GM12875 (cell line): ENCODE measurements at regions not wholly inside any gene's neighbourhood (a gene's known extent, or its start where the extent isn't known, plus 50 kb on each side); places are given as distances from the start of the nearest gene placed in this dataset.

ENCODE experiments used
- H3K4me3 ChIP-seq: one replicate; pipeline ENCODE4 v1.5.1; 2011; ENCODE audit warnings: low read depth, low read length, control low read depth
- TF ChIP-seq, protein P1 (sequence below): IDR thresholded peaks from 2 replicates; pipeline ENCODE4 v1.5.1; 2011; ENCODE audit warnings: low read depth, mild to moderate bottlenecking, control low read depth, inconsistent platforms, low read length, moderate library complexity, borderline replicate concordance; ENCODE audit not compliant: insufficient read depth

DNA sequence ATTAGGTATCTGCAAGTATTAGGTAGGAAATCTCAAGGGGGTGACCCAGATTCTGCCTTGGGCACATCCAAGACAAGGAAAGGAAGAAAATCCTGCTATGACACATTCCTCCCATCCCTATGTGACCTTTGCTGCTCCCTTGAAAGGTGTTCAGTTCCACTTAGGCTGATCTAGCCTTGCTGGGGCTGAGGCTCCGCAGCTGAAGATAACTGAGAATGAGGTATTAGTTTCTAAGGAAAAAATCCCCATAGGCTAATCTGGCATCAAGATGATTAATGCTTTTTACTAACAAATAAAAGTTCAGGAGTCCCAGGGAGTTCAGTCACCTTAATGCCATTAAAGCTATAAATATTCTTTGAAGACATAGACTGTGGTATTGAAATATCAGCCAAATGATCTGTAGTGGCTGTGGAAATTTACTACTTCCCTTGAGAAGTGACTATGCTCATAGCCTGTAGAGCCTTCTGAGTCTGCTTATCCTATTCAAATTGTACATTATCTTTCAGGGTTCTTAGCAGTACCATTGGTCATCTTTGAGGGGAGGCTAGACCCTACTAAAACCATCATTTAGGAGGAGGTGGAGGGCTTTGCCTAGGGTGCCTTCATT is 239.9 kb upstream of the RAG2 start:
- TF ChIP-seq, protein P1, sequence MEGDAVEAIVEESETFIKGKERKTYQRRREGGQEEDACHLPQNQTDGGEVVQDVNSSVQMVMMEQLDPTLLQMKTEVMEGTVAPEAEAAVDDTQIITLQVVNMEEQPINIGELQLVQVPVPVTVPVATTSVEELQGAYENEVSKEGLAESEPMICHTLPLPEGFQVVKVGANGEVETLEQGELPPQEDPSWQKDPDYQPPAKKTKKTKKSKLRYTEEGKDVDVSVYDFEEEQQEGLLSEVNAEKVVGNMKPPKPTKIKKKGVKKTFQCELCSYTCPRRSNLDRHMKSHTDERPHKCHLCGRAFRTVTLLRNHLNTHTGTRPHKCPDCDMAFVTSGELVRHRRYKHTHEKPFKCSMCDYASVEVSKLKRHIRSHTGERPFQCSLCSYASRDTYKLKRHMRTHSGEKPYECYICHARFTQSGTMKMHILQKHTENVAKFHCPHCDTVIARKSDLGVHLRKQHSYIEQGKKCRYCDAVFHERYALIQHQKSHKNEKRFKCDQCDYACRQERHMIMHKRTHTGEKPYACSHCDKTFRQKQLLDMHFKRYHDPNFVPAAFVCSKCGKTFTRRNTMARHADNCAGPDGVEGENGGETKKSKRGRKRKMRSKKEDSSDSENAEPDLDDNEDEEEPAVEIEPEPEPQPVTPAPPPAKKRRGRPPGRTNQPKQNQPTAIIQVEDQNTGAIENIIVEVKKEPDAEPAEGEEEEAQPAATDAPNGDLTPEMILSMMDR = no peak

GRCh38 chr11:36825251-36825650 is 227.2 kb upstream of the RAG2 start:
- TF ChIP-seq, protein P1 = no peak
- H3K4me3 ChIP-seq = no peak overlapping the region

More for the DNA sequence above, 239.9 kb upstream of the RAG2 start:
- no peak overlapping the region for H3K4me3 ChIP-seq

DNA sequence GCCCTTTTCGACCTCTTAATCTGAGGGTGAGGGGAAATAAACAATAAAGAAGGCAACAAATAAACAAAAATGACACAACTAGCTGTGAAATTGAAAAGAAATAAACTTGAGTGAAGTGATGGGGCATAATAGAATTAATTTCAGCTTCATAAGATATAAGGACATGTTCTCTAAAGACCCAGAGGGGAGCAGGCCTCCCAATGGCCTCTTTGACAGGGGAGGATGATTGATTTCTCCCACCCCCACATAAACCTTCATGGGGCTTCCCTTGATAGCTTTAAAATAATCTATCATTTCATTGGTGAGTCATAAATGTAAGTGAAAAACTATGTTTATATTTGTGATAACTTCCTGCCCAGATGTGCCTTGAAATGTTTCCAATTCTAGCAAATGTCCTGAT is 226.3 kb upstream of the RAG2 start:
- TF ChIP-seq, protein P1 = no peak
- H3K4me3 ChIP-seq = no peak overlapping the region

- H3K4me3 ChIP-seq = no peak overlapping the region
- TF ChIP-seq, protein P1 = no peak
Measured at GRCh38 chr11:36822829-36823228, 224.8 kb upstream of the RAG2 start.

DNA sequence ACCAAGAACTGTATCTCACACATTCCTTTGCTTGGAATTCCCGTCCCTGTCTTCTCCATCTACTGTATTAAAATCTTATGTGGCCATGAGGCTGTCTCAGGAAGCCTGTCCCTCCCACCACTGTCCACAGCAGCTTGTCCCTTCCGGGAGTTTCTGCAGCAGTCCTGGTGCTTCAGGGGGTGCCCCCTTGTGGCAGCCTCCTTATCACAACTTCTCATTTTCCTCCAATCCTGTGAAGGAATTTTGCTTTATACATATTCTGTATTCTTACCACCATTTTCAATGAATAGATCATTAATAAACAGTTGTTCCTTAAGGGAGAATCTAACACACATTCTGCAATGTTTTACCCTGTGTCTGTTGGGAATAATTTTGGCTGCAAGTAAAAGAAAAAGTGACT is 220.4 kb upstream of the RAG2 start:
- TF ChIP-seq, protein P1 = peak; percentile 47; the same call in 1 of the 2 replicates
- no peak overlapping the region for H3K4me3 ChIP-seq

DNA sequence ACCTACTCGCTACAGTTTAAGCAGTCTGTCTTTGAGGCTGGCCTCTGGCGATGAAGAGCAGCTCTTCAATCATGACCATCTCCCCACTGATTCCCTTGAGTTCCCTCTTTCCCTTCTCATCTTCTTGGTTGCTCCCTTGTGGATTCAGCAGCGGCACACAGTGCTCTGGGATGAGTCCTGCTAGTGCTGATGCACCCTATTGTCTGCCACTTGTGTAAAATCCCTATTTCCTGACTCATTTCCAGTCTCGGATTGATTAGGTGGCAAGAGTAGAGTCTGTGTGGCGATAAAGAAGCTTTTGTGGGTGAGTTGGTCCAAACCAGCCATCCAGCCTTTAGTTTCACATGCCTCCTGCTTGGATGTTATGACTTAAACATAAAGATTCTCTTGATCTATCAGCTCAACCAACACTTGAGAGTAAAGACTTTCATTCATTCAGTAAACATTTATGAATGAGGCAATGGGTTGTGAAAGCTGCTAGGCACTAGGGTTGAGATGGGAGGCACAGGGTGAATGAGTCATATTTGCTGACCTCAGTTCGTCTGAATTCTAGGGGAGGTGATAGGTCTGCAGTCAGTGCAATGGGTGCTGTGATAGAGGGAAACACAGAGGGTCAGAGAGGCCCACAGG is 219.4 kb upstream of the RAG2 start:
- no peak overlapping the region for H3K4me3 ChIP-seq
- TF ChIP-seq, protein P1 = no peak

- TF ChIP-seq, protein P1 = no peak
Measured at GRCh38 chr11:36809303-36809702, 211.3 kb upstream of the RAG2 start.

More at GRCh38 chr11:36809303-36809702, 211.3 kb upstream of the RAG2 start:
- H3K4me3 ChIP-seq = no peak overlapping the region
